ENCODE measurements at regions not wholly inside any gene's neighbourhood (a gene's known extent, or its start where the extent isn't known, plus 50 kb on each side); places are given as distances from the start of the nearest gene placed in this dataset.
A peak's percentile ranks its signal among the peaks of the same experiment; 100 is the strongest.
"Not testable (repeated sequence)": the region's sequence is repeated elsewhere in the genome, so short reads cannot be mapped to it uniquely, and the experiment has no call there.

GRCh38 chr4:81617545-81617944 is 145.8 kb upstream of the RASGEF1B start:
- DNase-seq, result no peak

GRCh38 chr4:81611221-81611620 is 139.5 kb upstream of the RASGEF1B start:
- no peak for DNase-seq

GRCh38 chr4:81609844-81610243 is 138.1 kb upstream of the RASGEF1B start:
- no peak for DNase-seq

GRCh38 chr4:81607950-81608349 is 136.2 kb upstream of the RASGEF1B start:
- DNase-seq, result no peak

- no peak for DNase-seq
Measured at GRCh38 chr4:81606801-81607501, 135.2 kb upstream of the RASGEF1B start.

- DNase-seq, result no peak
Measured at GRCh38 chr4:81606166-81606565, 134.5 kb upstream of the RASGEF1B start.

GRCh38 chr4:81605271-81605670 is 133.6 kb upstream of the RASGEF1B start:
- DNase-seq, result no peak

- no peak for DNase-seq
Measured at GRCh38 chr4:81604683-81605218, 133.0 kb upstream of the RASGEF1B start.

- no peak for DNase-seq
Measured at GRCh38 chr4:81602854-81603253, 131.1 kb upstream of the RASGEF1B start.

- DNase-seq, result no peak
Measured at GRCh38 chr4:81601358-81601694, 129.6 kb upstream of the RASGEF1B start.

GRCh38 chr4:81600520-81601357 is 129.0 kb upstream of the RASGEF1B start:
- DNase-seq, result no peak

GRCh38 chr4:81599742-81600380 is 128.2 kb upstream of the RASGEF1B start:
- DNase-seq, result peak; percentile 13

- DNase-seq, result no peak
Measured at GRCh38 chr4:81595798-81596610, 124.3 kb upstream of the RASGEF1B start.

- DNase-seq, result no peak
Measured at GRCh38 chr4:81595287-81595686, 123.6 kb upstream of the RASGEF1B start.

- DNase-seq, result no peak
Measured at GRCh38 chr4:81594490-81595159, 122.9 kb upstream of the RASGEF1B start.

- no peak for DNase-seq
Measured at GRCh38 chr4:81592701-81593100, 121.0 kb upstream of the RASGEF1B start.

GRCh38 chr4:81590596-81590995 is 118.9 kb upstream of the RASGEF1B start:
- no peak for DNase-seq

GRCh38 chr4:81589262-81589661 is 117.6 kb upstream of the RASGEF1B start:
- no peak for DNase-seq

- no peak for DNase-seq
Measured at GRCh38 chr4:81586706-81587105, 115.0 kb upstream of the RASGEF1B start.

GRCh38 chr4:81580994-81581374 is 109.3 kb upstream of the RASGEF1B start:
- DNase-seq, result not testable (repeated sequence)

GRCh38 chr4:81580346-81580993 is 108.8 kb upstream of the RASGEF1B start:
- DNase-seq, result no peak

GRCh38 chr4:81577392-81577791 is 105.7 kb upstream of the RASGEF1B start:
- no peak for DNase-seq

Measured in NCI-H1048 (cell line).